Transverse colon (tissue), 3 donors: ENCODE measurements at regions not wholly inside any gene's neighbourhood (a gene's known extent, or its start where the extent isn't known, plus 50 kb on each side); places are given as distances from the start of the nearest gene placed in this dataset.

ENCODE experiments used
- EP300 ChIP-seq: sonication (generic); formaldehyde crosslinking; IDR thresholded peaks from one replicate; pipeline ENCODE4 v1.6.1; 2017; ENCODE audit warnings: antibody characterized with exemption, low read depth
- POLR2A ChIP-seq: fragments of 450-650 bp; IDR thresholded peaks from one replicate; pipeline ENCODE4 v1.6.1; 2016; ENCODE audit warnings: antibody characterized with exemption, mild to moderate bottlenecking, moderate library complexity
- TF ChIP-seq, protein P1 (sequence below), 5 experiments: fragments of 200-600 bp in 3 of 5; fragments of 450-650 bp in 2 of 5; sonication (generic) in 3 of 5; IDR thresholded peaks; 1 replicate in 2 of 5; 2 replicates in 3 of 5; pipeline ENCODE4 v1.5.1; 2016 to 2017; ENCODE audit warnings: antibody characterized with exemption in 5 of 5, inconsistent platforms in 3 of 5, mild to moderate bottlenecking in 2 of 5, moderate library complexity in 1 of 5

DNA sequence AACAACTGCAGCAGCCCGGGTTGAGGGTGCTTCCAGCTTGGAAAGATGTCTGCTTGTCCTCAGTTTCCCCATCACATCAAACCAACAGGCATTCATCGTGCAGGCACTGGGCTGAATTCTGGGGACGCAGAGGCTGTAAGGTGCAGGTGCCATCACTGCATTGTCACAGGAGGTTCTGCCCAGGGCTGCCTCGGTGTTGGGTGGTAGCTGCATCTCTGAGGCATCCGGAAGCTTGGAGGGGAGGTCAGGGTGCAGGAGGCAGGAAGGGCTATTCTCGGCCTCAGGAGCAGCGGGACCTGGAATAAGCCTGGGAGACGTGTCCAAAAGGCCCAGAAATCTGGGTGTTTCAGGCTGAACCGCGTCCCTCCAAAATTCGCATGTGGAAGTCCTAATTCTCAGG, 134.6 kb downstream of the HMX1 start:
- TF ChIP-seq, protein P1, sequence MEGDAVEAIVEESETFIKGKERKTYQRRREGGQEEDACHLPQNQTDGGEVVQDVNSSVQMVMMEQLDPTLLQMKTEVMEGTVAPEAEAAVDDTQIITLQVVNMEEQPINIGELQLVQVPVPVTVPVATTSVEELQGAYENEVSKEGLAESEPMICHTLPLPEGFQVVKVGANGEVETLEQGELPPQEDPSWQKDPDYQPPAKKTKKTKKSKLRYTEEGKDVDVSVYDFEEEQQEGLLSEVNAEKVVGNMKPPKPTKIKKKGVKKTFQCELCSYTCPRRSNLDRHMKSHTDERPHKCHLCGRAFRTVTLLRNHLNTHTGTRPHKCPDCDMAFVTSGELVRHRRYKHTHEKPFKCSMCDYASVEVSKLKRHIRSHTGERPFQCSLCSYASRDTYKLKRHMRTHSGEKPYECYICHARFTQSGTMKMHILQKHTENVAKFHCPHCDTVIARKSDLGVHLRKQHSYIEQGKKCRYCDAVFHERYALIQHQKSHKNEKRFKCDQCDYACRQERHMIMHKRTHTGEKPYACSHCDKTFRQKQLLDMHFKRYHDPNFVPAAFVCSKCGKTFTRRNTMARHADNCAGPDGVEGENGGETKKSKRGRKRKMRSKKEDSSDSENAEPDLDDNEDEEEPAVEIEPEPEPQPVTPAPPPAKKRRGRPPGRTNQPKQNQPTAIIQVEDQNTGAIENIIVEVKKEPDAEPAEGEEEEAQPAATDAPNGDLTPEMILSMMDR (IDR thresholded peaks at IDR 0.05) = no peak
- TF ChIP-seq POLR2A (no peak), EP300 (no peak)
